Right lobe of liver (tissue), 6 donors: ENCODE measurements at regions not wholly inside any gene's neighbourhood (a gene's known extent, or its start where the extent isn't known, plus 50 kb on each side); places are given as distances from the start of the nearest gene placed in this dataset.

ENCODE experiments used
- ATAC-seq, 4 donors: fragments of 200-7000 bp; cut with Tn5 transposase; one replicate each; pipeline ENCODE4 v1.9.1; 2020; ENCODE audit warnings: mild to moderate bottlenecking in 4 of 4, moderate library complexity in 4 of 4
- DNase-seq, 3 donors: peaks; one replicate each; pipeline ENCODE4 v3.0.0-alpha.2; 2020
- H3K27ac ChIP-seq, 3 donors: fragments of 200-600 bp; one replicate each; pipeline ENCODE4 v1.8.0; 2022
- H3K27me3 ChIP-seq, 2 donors: fragments of 200-600 bp; one replicate each; pipeline ENCODE4 v1.8.0; 2022
- H3K36me3 ChIP-seq, 4 donors: fragments of 200-600 bp; sonication (generic) in 1 of 4; one replicate each; pipeline versions ENCODE4 v1.5.1 to v1.8.0; 2017 to 2022; ENCODE audit warnings: control low read depth in 1 of 4
- H3K4me1 ChIP-seq, 4 donors: fragments of 200-600 bp; sonication (generic) in 1 of 4; one replicate each; pipeline versions ENCODE4 v1.5.1 to v1.8.0; 2017 to 2022; ENCODE audit warnings: control low read depth in 1 of 4
- H3K4me3 ChIP-seq, 3 donors: fragments of 200-600 bp; one replicate each; pipeline ENCODE4 v1.8.0; 2022
- H3K9me3 ChIP-seq, 4 donors: fragments of 200-600 bp; sonication (generic) in 1 of 4; one replicate each; pipeline versions ENCODE4 v1.5.1 to v1.8.0; 2017 to 2022; ENCODE audit warnings: control low read depth in 1 of 4
- POLR2A ChIP-seq: fragments of 450-650 bp; IDR thresholded peaks from one replicate; pipeline ENCODE4 v1.6.1; 2017; ENCODE audit warnings: antibody characterized with exemption, mild to moderate bottlenecking
- WGBS: methylation state at CpG from one replicate; pipeline ENCODE4 v1.1.6; 2018; ENCODE audit warnings: low coverage, low lambda C conversion rate; ENCODE audit not compliant: insufficient coverage; ENCODE audit errors: missing lambda C conversion rate; 5-methylcytosine and 5-hydroxymethylcytosine counted together
- intact Hi-C, 2 donors: fragments of 100-400 bp; cut with DNase I; formaldehyde crosslinking; loops; one replicate each; pipeline versions ENCODE4 v1.11.2 to v1.14.1; 2022
- TF ChIP-seq, protein P1 (sequence below), 4 donors: fragments of 200-600 bp in 3 of 4; fragments of 450-650 bp in 1 of 4; IDR thresholded peaks; one replicate each; pipeline versions ENCODE4 v1.5.1 to v1.8.0; 2016 to 2022; ENCODE audit warnings: antibody characterized with exemption in 4 of 4, mild to moderate bottlenecking in 2 of 4
- donor health status: DM: no; HTN: yes; CAD: no.
- donor health status: DM: no; HTN: no; CAD: no.
- donor health status: DM: no; HTN: no; CAD: no.
- donor health status: DM: no; HTN: yes; CAD: no.
- donor health status: DM: no; HTN: yes; CAD: no.

DNA sequence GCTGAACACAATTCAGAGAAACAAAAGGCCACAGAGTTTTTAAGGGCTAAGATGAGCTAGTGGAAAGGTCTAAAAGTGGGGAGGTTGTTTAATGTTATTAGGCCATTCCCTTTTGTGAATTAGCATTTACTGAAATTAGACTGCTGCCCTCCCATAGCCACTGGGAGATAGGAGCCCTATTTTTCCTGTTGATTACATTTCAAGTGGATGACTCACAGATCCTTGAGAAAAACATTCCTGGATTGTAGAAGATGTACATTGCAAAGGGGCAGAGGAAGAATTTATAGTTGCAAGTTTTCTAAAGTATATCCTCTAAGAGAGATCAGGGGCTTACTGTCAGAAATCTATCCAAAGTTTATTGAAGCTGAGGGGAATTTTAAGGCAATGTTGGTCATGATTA, 367.1 kb upstream of the IZUMO3 start:
- intact Hi-C loops = no loop called here
- DNase-seq (no peak), ATAC-seq (no peak)
- Histone ChIP-seq H3K9me3 (no peaks in the 10 kb centered on the region), H3K27me3 (no peaks in the 10 kb centered on the region), H3K27ac (no peak overlapping the region), H3K4me1 (no peaks in the 10 kb centered on the region), H3K36me3 (no peaks in the 10 kb centered on the region), H3K4me3 (no peak overlapping the region)
- TF ChIP-seq, protein P1, sequence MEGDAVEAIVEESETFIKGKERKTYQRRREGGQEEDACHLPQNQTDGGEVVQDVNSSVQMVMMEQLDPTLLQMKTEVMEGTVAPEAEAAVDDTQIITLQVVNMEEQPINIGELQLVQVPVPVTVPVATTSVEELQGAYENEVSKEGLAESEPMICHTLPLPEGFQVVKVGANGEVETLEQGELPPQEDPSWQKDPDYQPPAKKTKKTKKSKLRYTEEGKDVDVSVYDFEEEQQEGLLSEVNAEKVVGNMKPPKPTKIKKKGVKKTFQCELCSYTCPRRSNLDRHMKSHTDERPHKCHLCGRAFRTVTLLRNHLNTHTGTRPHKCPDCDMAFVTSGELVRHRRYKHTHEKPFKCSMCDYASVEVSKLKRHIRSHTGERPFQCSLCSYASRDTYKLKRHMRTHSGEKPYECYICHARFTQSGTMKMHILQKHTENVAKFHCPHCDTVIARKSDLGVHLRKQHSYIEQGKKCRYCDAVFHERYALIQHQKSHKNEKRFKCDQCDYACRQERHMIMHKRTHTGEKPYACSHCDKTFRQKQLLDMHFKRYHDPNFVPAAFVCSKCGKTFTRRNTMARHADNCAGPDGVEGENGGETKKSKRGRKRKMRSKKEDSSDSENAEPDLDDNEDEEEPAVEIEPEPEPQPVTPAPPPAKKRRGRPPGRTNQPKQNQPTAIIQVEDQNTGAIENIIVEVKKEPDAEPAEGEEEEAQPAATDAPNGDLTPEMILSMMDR (IDR thresholded peaks at IDR 0.05) = no peak
- TF ChIP-seq POLR2A = no peak

DNA sequence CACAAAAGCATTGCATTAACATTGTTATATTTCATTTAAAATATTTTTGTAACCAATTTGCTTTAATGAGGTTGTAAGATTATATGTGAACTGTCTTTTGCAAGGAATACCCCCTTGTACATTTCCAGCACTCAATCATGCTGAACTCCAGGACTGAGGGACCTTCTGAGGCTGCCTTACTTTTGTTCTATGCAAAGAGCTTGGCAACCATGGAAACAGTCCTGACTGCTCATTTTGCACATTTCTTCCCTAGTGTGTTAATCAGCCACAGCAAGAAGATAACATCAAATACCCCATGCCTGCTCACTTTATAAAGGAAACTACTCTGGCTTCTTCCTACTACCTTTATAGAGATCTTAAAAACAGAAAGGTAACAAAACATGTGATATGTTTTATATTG, 355.6 kb upstream of the IZUMO3 start:
- DNase-seq = no peak
- intact Hi-C loops = no loop called here
- Histone ChIP-seq H3K9me3 (no peaks in the 10 kb centered on the region), H3K36me3 (no peaks in the 10 kb centered on the region), H3K4me3 (no peak overlapping the region), H3K27ac (no peak overlapping the region), H3K27me3 (no peaks in the 10 kb centered on the region), H3K4me1 (no peaks in the 10 kb centered on the region)
- TF ChIP-seq, protein P1 (IDR thresholded peaks at IDR 0.05) = no peak
- no peak for TF ChIP-seq POLR2A
- no peak for ATAC-seq

DNA sequence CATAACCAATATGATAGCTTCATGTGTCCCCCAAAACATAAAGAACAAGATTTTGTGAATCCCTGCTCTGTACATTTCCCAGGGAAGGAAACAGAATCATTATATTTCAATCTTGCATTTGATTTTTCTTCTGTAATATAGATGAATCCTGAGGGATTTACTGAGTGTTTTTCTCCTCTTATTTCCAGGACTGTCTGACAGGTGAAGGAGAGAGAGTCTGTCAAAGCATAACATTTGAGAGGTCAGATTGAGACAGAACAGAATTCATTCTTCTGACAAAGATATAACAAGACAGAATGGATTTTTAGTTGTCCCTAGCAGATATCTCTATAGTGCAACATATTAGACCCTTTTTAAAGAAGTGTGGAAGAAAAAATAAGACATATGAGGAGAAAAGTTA, 354.5 kb upstream of the IZUMO3 start:
- Histone ChIP-seq H3K4me1 (no peaks in the 10 kb centered on the region), H3K4me3 (no peak overlapping the region), H3K36me3 (no peaks in the 10 kb centered on the region), H3K27ac (no peak overlapping the region), H3K9me3 (no peaks in the 10 kb centered on the region), H3K27me3 (no peaks in the 10 kb centered on the region)
- TF ChIP-seq POLR2A = no peak
- TF ChIP-seq, protein P1 (IDR thresholded peaks at IDR 0.05) = no peak
- ATAC-seq (no peak), DNase-seq (no peak)
- intact Hi-C loops = no loop called here

DNA sequence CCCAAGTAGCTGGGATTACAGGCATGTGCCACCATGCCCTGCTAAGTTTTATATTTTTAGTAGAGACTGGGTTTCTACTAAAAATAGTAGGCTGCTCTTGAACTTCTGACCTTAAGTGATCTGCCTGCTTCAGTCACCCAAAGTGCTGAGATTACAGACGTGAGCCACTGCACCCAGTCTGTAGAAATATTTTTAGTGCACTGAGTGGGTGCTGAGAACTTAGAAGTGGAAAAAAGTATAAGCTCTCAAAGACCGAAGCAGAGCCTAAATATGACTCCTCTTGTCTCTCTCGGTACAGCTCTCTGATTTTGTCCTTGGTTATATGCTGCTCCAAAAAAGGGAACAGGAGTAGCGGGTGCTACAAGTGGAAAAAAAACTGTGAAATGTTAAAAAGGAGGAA, 353.8 kb upstream of the IZUMO3 start:
- intact Hi-C loops = no loop called here
- Histone ChIP-seq H3K4me3 (no peak overlapping the region), H3K27ac (no peak overlapping the region), H3K27me3 (no peaks in the 10 kb centered on the region), H3K36me3 (no peaks in the 10 kb centered on the region), H3K4me1 (no peaks in the 10 kb centered on the region), H3K9me3 (no peaks in the 10 kb centered on the region)
- 42% methylated on average over 4 of the region's 4 CpGs for WGBS
- no peak for DNase-seq
- no peak for TF ChIP-seq POLR2A
- TF ChIP-seq, protein P1 (IDR thresholded peaks at IDR 0.05) = no peak
- no peak for ATAC-seq

DNA sequence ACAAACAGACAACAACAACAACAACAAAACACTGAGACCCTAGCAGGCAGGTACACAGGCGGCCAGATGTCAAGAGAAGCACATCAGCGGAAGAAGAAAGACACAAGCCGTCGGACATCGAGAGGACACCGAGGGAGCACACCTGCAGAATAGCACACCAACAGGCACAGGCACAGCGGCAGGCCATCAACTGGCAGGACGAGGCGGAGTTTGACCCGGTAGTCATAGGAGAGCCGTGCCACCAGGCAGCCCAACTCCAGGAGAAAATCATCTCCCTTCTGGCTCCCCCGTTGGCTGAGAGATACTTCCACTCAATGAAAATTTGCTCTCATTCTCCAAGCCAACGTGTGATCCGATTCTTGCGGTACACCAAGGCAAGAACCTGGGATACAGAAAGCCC, 352.1 kb upstream of the IZUMO3 start:
- H3K4me1 ChIP-seq = no peaks in the 10 kb centered on the region
- intact Hi-C loops = no loop called here
- ATAC-seq (no peak), DNase-seq (no peak)
- no peak overlapping the region for H3K4me3 ChIP-seq
- no peaks in the 10 kb centered on the region for H3K36me3 ChIP-seq
- H3K27me3 ChIP-seq = no peaks in the 10 kb centered on the region
- TF ChIP-seq, protein P1 (IDR thresholded peaks at IDR 0.05) = no peak
- no peak for TF ChIP-seq POLR2A
- H3K9me3 ChIP-seq = no peaks in the 10 kb centered on the region
- H3K27ac ChIP-seq = no peak overlapping the region
- 75% methylated on average over 8 of the region's 15 CpGs for WGBS
